NCI-H510A treated with DMSO at 0.1 percent for 48 hours (cell line): ENCODE measurements at regions not wholly inside any gene's neighbourhood (a gene's known extent, or its start where the extent isn't known, plus 50 kb on each side); places are given as distances from the start of the nearest gene placed in this dataset.

Source experiments
- DNase-seq: peaks from one replicate; lab custom pipeline; 2025; lab: John Stamatoyannopoulos, UW

DNA sequence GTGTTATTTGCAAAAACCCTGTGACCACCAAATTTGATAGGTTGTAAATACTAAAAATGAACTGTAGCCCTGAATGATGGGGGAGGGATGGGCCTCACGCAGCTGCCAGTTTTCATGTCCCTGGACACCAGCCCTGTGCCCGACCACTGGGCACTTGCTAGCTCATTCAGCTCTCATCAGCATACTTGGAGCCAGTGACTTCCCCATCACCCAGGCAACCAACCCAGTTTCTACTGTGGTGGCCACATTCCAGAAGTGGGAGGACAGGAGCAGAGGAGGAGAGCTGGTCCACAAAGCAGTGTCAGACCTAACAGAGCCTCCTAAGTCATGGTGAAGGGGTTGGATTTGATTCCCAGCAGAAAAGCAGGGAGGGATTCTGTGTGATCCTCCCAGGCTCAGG is 128.2 kb downstream of the CPEB2 start:
- DNase-seq = no peak

- no peak for DNase-seq
These were observed 129.3 kb downstream of the CPEB2 start for GRCh38 chr4:15131551-15131950.

DNA sequence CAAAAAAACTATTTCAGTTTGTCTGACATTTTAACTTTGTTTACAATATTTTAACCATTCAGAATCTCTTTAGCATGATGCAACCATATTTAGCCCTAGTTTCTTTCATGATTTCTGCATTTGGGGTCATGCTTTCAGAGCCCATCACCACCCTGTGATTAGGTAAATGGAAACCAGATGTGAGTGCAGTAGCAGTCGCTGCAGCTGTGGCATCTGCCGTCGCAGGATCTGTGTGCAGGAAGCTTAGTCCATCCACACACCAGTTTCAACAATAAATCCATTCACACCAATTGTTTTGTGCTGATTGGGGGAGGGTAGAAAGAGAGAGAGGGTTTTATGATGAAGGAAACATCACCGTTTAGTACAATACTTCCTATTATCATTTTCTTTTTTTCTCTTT is 130.5 kb downstream of the CPEB2 start:
- no peak for DNase-seq

GRCh38 chr4:15139599-15139998 is 137.3 kb downstream of the CPEB2 start:
- no peak for DNase-seq

GRCh38 chr4:15142201-15142600 is 139.9 kb downstream of the CPEB2 start:
- DNase-seq = no peak

- no peak for DNase-seq
These were observed 141.3 kb downstream of the CPEB2 start for GRCh38 chr4:15143551-15143950.

DNA sequence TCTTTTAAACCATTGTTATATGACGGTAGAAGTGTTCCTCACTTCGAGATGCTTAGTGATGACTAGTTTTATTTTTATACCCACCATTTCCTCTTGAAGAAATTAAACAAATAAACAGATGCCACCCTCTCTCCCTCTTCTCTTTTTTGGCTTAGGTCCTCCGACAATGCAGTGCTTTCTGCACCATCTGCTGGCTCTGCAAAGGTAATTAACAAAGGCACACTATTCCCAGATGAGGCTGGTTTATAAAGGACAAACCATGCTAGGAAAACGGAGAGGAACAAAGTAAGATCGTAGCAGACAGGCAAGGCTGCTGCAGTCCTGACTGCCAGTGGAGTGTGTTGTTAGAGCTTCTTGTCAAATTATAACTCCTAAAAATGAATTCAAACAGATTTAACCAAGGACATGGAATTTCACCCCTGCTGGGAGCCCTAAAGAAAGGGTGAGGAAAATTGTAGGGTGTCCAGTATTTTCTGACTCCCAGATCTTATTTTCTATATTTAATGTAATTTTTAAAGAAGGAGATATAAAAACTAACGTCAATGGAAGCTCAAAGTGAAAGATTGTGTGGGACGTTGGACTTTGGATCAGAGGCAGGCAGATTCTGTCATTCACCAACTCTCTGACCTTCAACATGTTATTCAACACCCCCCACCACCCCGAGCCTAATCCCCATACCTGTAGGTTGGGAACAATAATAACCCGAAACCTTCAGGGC is 142.1 kb downstream of the CPEB2 start:
- peak; percentile 18 for DNase-seq

DNA sequence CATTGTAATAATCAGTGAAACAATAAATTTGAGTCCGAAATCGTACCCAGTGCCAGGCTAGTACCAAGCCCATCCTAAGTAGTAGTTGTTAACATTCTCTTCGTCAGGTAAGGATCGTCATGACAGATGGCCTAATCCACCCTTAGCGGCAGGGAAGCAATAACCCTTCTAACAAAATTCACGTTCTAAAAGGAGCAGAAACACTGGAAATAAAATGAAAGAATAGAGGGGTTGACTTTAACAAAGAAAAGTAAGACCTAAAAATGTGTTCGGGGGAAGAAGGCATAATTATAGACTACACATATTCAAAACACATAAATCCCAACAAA is 142.7 kb downstream of the CPEB2 start:
- DNase-seq = no peak

- DNase-seq = no peak
These were observed 143.4 kb downstream of the CPEB2 start for GRCh38 chr4:15145709-15146108.

DNA sequence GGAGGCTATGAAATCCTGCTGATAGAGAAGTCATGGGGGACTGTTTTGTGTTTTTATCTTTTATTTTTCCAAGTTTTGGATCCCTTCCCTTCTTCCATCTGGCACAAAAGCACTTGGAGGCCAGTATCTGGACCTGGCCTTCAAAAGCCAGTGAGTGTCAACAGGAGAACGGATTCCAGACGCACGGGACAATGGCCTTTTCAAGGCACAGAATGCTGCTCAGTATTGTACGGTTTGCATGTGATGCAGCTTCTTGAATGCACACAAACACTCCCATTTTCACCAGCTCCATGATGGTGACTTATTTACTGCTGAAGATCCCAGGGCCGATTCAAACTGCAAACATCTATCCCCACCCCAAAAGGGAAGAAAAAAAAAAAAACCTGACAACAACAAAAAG is 145.4 kb downstream of the CPEB2 start:
- DNase-seq = no peak

GRCh38 chr4:15148199-15148598 is 145.9 kb downstream of the CPEB2 start:
- no peak for DNase-seq

DNA sequence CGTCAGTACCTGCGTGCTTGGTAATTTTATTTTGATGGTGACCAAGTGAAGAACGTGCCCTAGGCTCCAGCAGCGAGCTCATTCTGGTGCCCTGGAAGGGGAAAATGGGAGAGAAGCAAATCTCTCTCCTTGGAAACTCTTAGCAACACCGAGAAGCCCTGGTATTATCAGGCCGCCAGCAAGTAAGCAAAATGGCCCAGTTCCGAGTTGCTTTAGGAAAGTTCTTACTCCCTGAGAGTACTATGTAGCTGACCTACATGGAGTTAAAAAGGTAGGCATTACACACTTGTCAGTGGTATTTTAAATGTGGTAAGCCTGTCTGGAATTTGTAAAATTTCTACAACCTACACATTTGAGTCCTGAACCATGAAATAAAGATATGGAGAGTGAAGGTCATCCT is 146.4 kb downstream of the CPEB2 start:
- DNase-seq = no peak

DNA sequence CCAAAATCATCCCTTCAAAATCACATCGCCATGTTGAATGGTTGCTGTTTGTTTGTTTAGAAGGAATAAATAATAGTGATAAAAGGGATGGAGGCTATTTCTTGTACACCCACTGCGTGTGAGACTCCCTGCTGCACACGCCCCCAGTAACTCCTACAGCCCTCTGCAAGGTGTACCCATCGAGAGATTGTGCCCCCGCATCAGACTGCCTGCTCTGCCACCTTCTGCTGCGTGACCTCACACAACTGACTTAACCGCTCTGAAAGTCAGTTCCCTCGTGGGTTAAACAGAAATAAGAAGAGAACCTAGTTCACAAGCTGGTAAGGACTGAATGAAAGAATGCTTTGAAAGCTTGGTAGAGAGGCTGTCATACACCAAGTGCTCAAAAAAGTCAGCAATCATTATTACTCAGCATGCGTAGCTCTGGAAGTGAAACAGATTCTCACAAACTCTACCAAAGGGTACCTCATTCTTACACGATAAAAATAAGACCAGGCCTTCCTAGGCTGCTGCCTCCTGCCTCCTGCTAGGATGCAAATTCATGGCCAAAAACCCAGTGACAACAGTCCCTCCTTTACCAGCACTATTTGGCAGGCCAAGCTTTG is 147.1 kb downstream of the CPEB2 start:
- DNase-seq = no peak

DNA sequence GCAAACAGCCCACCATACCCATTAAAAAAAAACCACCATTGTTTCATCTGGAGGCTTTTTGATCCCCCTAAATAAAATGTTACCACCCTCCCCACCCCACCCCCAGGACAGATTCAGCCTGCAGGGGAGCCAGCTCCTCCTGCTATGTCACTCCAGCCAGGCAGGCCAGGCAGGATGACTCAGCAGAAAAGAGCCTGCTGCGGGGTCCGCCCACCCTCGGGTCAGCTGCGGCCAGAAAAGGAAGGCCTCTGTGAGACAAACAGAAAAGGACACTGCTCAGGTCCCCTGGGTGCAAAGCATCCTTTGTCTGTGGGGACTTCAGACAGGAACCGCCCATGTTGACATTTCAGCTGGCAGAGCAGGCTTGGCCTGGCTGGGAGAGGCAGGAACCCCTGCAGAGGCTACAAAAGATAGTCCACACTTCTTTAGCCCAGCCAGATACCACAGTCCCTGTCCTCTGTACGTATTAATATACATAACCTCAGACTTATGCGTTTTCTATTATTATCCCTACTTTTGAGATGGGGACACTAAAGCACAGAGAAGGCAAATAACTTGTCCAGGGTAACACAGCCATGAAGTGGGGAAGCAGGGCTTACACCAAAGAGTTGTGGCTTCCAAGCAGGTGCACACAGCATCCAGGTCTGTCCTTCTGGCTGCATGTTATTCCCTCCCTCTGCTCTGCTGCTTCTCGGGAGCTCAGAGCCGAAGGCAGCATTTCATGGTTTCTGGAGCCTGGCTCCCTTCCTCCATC is 147.7 kb downstream of the CPEB2 start:
- DNase-seq = peak; percentile 34

- DNase-seq = no peak
These were observed 148.3 kb downstream of the CPEB2 start for GRCh38 chr4:15150631-15151030.

DNA sequence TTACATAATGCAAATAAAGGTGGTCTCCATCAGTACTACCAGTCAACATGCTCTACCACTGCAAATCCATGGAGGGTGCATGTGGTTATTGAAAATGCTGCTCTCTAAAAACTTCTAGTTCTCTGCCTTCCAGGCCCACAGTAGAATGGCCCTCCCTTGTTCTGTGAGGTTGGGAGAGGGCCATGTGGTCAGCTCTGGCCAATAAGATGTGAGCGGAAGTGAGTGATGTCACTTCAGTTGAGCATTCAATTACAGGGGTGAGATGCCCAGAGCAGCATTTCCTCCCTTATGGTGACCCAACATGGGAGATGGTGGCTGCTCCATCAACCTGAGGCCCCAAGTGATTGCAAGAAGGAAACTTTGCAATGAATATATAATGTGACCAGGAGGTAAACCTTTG is 148.8 kb downstream of the CPEB2 start:
- no peak for DNase-seq

GRCh38 chr4:15153662-15154061 is 151.4 kb downstream of the CPEB2 start:
- no peak for DNase-seq

- no peak for DNase-seq
These were observed 156.3 kb downstream of the CPEB2 start for GRCh38 chr4:15158406-15159091.

DNA sequence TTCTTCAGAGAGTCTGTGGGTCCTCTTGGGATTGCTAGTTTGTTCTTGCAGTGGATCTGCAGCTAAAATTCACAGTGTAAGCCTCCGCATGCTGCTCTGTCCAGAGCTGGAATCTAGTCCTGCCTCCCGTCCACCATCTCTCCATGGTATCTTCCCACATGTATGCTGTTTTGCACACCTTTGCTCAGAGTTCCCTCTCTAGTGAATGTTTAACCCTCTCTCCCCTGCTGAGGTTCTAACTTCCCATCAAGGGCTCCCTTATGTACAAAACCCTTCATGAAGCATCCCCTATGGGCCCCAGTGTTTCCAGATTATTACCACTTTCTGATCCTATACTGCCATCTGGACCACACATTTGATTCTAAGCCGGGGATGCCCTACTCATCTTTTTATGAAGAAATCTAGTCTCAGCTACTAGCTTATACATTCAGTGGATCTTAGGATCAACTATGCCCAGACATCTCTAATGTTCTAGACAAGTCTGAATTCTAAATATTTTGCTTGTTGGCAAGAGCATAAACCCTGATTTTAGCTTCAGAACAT is 157.3 kb downstream of the CPEB2 start:
- DNase-seq = no peak

DNA sequence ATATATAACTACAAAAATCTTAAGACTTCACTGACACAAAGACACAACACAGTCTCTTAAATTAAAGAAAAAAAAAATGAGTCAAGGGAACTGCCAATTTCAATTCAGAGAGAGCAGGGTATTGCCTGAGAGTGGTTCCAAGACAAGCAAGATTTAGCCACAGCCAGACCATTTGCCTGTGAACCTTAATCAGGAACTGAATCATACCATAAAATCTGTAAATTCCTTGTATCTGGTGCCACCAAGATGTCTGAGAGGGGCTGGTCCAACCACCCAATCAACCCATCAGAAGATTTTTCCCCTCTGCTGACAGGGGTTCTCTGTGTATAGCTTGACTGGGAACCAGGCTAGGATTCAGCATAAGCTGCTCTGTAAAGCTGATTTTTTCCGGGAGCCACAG is 159.2 kb downstream of the CPEB2 start:
- DNase-seq = no peak

DNA sequence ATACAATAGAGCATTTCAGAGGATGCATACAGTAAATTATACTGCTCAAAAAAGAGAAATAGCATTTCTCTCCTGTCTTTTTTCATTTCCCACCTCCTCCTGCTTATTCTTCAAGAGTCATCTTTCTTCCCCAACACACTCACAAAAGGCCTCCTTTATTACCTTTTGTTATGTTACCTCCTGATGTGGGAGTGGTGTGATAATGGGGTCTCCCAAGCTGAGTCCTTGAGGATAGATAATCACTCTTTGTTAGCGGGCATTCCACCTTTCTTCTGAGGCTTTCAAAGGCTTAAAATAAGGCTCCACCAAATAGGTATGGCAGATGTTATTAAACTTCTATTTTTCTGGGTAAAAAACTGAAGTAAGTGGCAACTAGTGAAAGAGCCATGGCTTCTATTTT is 159.8 kb downstream of the CPEB2 start:
- DNase-seq = no peak

- no peak for DNase-seq
These were observed 160.4 kb downstream of the CPEB2 start for GRCh38 chr4:15162465-15163283.
